NCI-H187 treated with DMSO at 0.1 percent for 48 hours (cell line): ENCODE measurements at regions not wholly inside any gene's neighbourhood (a gene's known extent, or its start where the extent isn't known, plus 50 kb on each side); places are given as distances from the start of the nearest gene placed in this dataset.
A peak's percentile ranks its signal among the peaks of the same experiment; 100 is the strongest.

Source experiments
- DNase-seq: peaks from one replicate; lab custom pipeline; 2025; lab: John Stamatoyannopoulos, UW

DNA sequence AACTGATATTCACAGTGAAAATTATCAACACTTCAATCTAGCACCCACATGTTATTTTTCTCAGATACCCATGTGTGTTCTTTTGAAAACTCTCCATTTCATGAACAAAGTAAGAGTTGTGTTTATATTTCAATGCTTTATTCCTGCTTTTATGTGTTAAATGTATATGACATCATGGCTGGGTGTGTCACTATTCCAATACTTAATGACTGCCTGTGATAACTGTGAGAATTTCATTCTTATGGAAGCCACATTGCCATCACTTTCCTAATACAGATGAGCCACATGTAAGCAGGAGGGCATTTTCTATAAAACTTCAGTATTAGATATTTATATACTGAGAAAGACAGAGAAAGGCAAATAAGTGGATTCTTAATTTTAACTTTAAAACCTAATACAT is 100.4 kb upstream of the FIGN start:
- DNase-seq = no peak

DNA sequence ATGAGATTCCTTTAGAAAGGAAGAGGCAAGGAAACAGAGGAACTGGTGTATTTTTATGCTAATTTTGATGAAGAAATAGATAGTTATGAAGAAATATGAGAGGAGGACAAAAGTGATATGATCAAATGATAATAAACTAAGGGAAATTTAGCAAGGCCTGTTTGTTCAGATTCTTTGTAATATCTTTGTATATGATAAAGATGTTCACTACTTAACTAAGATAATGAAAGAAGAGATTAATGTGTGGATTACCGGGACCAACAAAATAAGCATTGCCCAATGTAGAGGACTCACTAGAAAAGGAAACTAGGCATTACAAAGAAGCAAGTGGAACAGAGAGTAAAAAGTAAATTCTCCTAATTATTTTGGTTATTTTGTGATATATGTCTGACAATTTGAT is 99.0 kb upstream of the FIGN start:
- DNase-seq = no peak

DNA sequence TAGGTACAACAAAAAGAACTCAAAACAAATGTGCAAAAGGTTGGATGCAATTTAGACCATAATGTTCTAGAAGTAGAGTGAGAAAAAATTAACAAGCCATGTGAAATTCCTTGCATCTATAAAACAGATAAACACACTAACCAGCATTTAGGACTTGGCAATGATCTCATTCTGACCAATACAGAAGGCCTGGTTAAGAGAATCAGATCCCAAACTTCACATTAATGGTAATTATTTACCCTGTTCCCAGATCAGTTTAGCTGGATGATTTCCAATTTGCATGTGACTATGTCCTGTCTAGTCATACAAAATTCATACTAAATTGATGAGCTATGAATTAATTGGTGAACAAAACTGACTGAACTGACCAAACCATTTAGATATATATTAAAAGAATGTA is 98.4 kb upstream of the FIGN start:
- no peak for DNase-seq

DNA sequence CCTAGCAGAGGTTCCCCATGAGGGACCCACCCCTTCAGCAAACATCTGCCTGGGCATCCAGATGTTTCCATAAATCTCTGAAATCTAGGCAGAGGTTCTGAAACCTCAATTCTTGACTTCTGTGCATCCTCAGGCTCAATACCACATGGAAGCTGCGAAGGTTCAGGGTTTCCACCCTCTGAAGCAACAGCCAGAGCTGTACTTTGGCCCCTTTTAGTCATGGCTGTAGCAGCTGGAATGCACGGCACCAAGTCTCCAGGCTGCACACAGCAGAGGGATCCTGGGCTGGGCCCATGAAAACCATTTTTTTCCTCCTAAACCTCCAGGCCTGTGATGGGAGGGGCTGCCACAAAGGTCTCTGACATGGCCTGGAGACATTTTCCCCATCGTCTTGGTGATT is 93.0 kb upstream of the FIGN start:
- DNase-seq = no peak

DNA sequence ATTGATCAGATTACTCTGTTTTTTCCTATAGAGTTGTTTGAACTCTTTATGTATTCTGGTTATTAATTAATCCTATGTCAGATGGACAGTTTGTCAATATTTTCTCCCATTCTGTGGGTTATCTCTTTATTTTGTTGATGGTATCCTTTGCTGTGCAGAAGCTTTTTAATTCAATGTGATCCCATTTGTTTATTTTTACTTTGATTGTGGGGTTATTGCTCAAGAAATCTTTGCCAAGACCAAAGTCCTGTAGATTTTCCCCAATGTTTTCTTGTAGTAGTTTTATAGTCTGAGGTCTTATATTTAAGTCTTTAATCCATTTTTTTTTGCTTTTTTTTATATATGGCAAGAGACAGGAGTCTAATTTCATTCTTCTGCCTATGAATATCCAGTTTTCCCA is 86.2 kb upstream of the FIGN start:
- no peak for DNase-seq

DNA sequence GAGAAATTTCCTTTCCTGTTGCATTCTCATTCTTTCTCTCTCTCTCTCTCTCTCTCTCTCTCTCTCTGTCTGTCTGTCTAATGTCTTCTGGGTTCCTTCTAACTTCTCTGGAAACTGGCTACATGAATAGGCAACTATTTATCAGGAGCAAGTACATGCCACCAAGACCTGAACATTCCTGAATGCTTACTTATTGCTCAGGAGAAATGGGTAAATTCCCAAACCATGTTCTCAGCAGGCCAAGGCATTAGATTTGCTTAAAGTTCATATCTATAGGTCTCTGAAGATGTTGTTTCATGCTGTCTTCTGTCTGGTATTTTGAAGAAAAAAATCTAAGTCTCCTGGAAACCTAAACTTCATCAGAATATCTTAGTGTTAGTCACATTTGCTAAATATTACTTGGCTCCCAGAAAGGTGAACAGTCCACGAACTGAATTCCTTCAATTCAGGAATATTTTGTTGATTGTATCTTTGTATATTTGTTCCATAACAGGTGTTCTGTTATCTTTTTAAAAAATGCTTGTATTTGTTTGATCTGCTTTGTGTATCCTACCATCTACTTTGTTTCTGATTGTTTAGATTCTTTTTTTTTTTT is 77.2 kb upstream of the FIGN start:
- no peak for DNase-seq

DNA sequence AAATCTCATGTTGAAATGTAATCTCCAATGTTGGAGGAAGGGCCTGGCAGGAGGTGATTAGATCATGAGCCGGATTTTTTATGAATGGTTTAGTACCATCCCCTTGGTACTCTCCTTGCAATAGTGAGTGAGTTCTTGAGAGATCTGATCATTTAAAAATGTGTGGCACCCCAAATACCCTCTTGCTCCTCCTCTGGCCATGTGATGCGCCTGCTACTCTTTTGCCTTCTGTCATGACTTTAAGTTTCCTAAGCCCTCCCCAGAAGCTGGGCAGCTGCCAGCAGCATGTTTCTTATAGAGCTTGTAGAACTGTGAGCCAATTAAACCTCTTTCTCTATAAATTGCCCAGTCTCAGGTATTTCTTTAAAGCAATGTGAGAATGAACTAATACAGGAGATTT is 72.6 kb upstream of the FIGN start:
- no peak for DNase-seq

DNA sequence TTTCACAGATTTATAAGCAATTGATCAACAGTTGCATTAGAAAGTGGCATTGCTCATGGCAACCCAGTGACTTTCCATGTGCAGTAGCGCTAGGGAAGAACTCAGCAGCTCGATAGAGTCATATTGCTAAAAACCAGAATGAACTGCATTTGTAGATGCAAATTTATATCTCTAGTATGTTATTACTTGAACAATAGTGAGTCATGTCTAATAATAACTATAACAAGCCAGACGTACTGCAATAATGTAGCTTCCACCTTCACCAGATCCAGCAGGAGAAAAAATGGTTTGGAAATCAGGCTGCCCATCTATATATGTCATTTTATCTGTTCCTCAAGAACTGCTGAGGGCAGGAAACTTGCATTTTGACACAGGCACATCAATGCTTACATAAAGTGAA is 66.5 kb upstream of the FIGN start:
- no peak for DNase-seq

DNA sequence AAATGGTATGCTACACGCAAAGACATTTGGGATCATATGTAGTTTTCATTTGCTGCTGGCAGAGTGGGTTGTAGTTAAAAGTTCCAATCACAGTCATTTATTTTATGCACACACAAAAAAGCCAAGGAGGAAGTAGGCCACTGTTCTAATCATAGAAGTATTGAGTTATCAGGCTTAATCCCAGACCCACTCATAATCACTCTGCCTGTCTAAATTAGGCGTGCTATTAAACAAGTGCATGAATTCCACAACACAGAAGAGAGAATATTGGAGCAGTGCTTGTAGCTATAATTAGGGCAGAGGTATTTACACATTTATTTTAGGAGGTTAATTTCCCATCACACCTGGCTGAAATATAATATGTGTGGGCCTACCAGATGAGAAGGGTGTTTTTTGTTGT is 65.7 kb upstream of the FIGN start:
- DNase-seq = no peak

DNA sequence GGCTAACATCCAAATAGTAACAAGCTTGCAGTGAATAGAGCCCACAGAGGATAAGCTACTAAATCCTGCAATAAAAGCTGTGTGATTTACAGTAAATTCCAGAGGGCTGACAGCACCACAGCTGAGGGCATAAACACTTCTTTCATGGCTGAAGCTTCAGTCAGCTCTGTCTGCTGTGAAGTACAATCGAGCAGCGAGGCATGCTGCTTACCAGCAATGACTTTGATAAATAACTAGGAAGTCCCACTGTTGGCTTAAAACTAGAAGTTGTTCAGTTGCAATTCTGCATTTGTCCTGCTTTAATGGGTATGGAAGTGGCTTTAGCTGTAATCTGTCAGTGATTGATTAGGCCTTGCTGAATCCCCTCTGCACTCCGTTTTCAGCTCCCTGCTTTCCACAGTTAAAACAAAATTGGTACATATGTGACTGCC is 65.2 kb upstream of the FIGN start:
- peak; percentile 21 for DNase-seq

DNA sequence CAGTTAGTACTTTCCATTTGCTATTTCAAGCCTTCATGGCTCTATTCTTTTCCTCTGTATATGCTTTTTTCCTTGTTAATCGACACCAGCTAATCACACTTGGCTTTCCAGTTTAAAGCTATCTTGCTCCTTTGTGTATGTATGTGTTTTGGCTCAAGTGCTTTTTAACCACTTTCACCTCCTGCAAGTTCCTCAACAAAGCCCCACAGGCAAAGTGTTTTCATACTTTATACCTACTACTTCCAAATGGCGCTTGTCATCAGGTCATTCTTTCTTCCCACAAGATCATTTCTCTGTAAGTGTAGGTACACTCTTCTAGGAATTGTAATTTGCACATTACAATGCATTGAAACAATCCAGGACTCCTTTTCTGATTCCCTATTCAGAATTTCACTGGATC is 64.0 kb upstream of the FIGN start:
- DNase-seq = no peak

DNA sequence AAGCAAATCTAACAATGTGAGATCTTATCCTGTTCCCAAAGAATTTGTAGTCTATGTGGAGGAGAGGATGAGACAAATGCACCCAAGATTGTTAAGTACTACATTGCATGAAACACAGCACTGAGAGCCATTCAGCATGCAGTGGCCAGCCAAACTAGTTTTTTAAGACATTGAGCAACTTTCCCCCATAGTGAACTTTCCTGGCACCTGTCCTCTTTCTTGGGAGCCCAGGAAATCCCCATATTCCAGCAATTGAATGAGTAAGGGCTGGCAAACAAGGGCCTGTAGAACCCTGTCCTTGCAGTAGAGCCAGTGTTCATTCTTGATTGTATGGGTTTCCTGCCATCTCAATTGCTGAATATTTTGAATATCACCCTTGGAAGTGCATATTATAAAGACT is 58.8 kb upstream of the FIGN start:
- DNase-seq = no peak
